Vagina (tissue), 2 donors: ENCODE measurements at regions not wholly inside any gene's neighbourhood (a gene's known extent, or its start where the extent isn't known, plus 50 kb on each side); places are given as distances from the start of the nearest gene placed in this dataset.

ENCODE experiments used
- DNase-seq, 2 donors: peaks; one replicate each; pipeline ENCODE4 v3.0.0-alpha.2; 2017; ENCODE audit errors: extremely low spot score in 2 of 2
- H3K27ac ChIP-seq: fragments of 200-600 bp; sonication (generic); one replicate; pipeline ENCODE4 v1.5.1; 2019
- H3K27me3 ChIP-seq: fragments of 200-600 bp; sonication (generic); one replicate; pipeline ENCODE4 v1.5.1; 2019
- H3K36me3 ChIP-seq, 2 donors: fragments of 200-600 bp; sonication (generic); one replicate each; pipeline ENCODE4 v1.5.1; 2017 to 2019
- H3K4me1 ChIP-seq: fragments of 200-600 bp; sonication (generic); one replicate; pipeline ENCODE4 v1.5.1; 2019
- H3K4me3 ChIP-seq, 2 donors: fragments of 200-600 bp; sonication (generic); 1 replicate in 1 of 2; 2 replicates in 1 of 2; pipeline ENCODE4 v1.5.1; 2016 to 2019
- H3K9me3 ChIP-seq: fragments of 200-600 bp; sonication (generic); one replicate; pipeline ENCODE4 v1.5.1; 2019
- POLR2A ChIP-seq, 2 donors: fragments of 450-650 bp; IDR thresholded peaks; one replicate each; pipeline ENCODE4 v1.6.1; 2017; ENCODE audit warnings: antibody characterized with exemption in 2 of 2, mild to moderate bottlenecking in 2 of 2, moderate library complexity in 2 of 2
- POLR2AphosphoS5 ChIP-seq, 2 donors: sonication (generic); formaldehyde crosslinking; IDR thresholded peaks; one replicate each; pipeline ENCODE4 v1.9.0; 2017; ENCODE audit warnings: antibody characterized with exemption in 2 of 2, mild to moderate bottlenecking in 2 of 2, low read depth in 1 of 2; ENCODE audit not compliant: insufficient read depth in 1 of 2
- intact Hi-C: fragments of 100-400 bp; cut with DNase I; formaldehyde crosslinking; loops from one replicate; pipeline ENCODE4 v1.15.1; 2023
- TF ChIP-seq, protein P1 (sequence below), 3 experiments: fragments of 450-650 bp in 2 of 3; fragments of 200-600 bp in 1 of 3; sonication (generic) in 1 of 3; IDR thresholded peaks; one replicate each; pipeline ENCODE4 v1.5.1; 2017 to 2019; ENCODE audit warnings: antibody characterized with exemption in 3 of 3, mild to moderate bottlenecking in 2 of 3, moderate library complexity in 2 of 3

DNA sequence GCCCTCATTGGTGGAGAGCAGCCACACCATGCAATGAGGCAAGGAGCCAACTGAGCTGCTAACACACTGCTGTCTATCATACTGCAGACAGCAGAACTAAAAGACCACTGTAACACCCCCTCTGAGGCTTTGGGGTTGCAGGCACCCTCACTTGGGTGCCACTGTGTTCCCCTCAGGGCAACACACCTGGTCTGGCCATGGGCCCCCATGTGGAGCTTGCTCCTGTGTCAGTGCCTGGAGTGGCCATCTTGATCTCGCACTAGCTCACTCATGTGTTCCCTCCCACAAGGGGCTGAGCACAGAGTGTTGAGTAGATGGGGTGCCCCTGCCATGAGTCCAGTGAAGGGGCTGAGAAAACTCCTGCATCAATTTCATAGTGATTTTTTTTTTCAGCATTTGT, 532.4 kb upstream of the FTMT start:
- no peak overlapping the region for H3K4me3 ChIP-seq
- no peaks in the 10 kb centered on the region for H3K4me1 ChIP-seq
- no peaks in the 10 kb centered on the region for H3K27me3 ChIP-seq
- no peaks in the 10 kb centered on the region for H3K9me3 ChIP-seq
- TF ChIP-seq, protein P1, sequence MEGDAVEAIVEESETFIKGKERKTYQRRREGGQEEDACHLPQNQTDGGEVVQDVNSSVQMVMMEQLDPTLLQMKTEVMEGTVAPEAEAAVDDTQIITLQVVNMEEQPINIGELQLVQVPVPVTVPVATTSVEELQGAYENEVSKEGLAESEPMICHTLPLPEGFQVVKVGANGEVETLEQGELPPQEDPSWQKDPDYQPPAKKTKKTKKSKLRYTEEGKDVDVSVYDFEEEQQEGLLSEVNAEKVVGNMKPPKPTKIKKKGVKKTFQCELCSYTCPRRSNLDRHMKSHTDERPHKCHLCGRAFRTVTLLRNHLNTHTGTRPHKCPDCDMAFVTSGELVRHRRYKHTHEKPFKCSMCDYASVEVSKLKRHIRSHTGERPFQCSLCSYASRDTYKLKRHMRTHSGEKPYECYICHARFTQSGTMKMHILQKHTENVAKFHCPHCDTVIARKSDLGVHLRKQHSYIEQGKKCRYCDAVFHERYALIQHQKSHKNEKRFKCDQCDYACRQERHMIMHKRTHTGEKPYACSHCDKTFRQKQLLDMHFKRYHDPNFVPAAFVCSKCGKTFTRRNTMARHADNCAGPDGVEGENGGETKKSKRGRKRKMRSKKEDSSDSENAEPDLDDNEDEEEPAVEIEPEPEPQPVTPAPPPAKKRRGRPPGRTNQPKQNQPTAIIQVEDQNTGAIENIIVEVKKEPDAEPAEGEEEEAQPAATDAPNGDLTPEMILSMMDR (IDR thresholded peaks at IDR 0.05), result no peak
- no peak for TF ChIP-seq POLR2A (IDR thresholded peaks at IDR 0.05)
- no peak for TF ChIP-seq POLR2AphosphoS5 (IDR thresholded peaks at IDR 0.05; ENCODE audit: insufficient read depth in 1 of 2, low read depth in 1 of 2)
- H3K27ac ChIP-seq, result no peak overlapping the region
- intact Hi-C loops, result no loop called here
- no peak for DNase-seq
- H3K36me3 ChIP-seq, result no peaks in the 10 kb centered on the region

DNA sequence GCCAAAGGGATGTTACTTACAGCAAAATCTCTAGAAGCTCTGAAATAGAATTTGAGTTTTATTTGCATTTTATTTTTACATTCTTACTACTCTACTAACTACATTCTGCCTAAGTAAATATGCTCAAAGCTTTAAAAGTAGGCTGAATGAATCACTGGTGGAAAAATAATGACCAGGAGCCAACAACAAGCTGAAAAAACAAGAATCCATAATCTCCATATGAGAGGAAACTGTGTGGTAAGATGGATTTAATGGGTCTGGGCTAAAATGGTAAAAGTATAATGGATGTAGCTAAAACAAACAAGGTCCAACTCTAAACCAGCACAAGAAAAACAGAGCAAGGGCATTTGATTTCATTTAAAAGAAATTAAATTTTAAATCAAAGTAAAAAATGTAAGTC, 525.8 kb upstream of the FTMT start:
- Histone ChIP-seq H3K36me3 (no peaks in the 10 kb centered on the region), H3K4me3 (no peak overlapping the region), H3K27ac (no peak overlapping the region), H3K9me3 (no peaks in the 10 kb centered on the region), H3K27me3 (no peaks in the 10 kb centered on the region), H3K4me1 (no peaks in the 10 kb centered on the region)
- DNase-seq, result no peak
- TF ChIP-seq POLR2A (IDR thresholded peaks at IDR 0.05), result no peak
- TF ChIP-seq, protein P1 (IDR thresholded peaks at IDR 0.05), result no peak
- TF ChIP-seq POLR2AphosphoS5 (IDR thresholded peaks at IDR 0.05; ENCODE audit: insufficient read depth in 1 of 2, low read depth in 1 of 2), result no peak
- intact Hi-C loops, result no loop called here

DNA sequence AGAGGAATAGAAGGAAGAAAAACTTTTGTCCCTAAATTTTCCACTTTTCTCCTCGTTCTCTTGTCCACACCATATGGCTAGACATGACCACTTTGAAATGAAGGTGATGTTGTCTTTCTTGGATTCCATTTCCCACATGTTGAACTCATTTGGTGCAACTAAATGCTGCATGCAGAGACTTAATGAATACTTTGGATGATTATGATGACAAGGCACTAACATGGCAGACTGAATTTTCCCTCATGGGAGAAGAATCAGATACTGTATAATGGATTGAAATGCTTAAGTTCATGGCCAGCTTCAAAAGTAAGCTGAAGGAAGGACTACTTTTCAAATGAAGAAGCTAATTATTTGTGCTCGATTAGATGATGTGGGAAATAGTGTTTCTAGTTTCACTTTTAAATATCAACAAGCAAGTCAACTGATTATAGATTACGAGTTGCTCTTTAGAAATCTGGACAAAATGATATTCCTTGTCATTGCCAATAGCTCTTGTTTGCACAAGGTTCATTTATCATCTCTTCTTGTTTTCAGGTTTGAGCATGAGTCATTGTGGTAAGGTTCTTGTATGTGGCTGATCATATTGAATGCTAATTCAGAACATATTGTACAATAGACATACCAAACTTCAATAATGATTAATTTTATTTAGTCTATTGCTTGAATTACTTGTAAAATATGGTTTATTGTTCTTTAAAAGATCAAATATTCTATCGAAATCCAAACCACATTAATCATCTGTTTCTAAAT, 501.3 kb upstream of the FTMT start:
- Histone ChIP-seq H3K4me3 (no peak overlapping the region), H3K9me3 (no peaks in the 10 kb centered on the region), H3K36me3 (no peaks in the 10 kb centered on the region), H3K27me3 (no peaks in the 10 kb centered on the region), H3K27ac (no peak overlapping the region), H3K4me1 (no peaks in the 10 kb centered on the region)
- TF ChIP-seq, protein P1 (IDR thresholded peaks at IDR 0.05), result no peak
- TF ChIP-seq POLR2A (IDR thresholded peaks at IDR 0.05) (no peak), POLR2AphosphoS5 (IDR thresholded peaks at IDR 0.05; ENCODE audit: insufficient read depth in 1 of 2, low read depth in 1 of 2) (no peak)
- intact Hi-C loops, result no loop called here
- DNase-seq, result no peak

DNA sequence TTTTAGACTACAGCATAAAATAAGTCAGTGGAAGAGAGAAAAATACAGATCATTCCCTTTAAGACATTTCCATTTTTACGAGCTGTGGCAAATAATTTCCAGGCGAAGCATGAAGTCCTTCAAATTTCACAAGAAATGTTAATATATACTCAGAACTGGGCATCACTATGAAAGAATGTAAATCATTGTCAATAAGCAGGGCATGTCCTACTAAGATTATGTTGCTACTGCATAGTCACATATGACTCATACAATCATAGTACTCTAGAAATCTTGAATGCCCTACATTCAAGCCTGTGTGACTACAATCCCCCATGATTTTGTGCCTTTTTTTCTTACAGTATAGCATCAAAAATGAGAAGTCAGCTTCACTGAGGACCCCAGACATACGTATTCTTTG, 485.2 kb upstream of the FTMT start:
- no peak overlapping the region for H3K27ac ChIP-seq
- TF ChIP-seq POLR2AphosphoS5 (IDR thresholded peaks at IDR 0.05; ENCODE audit: insufficient read depth in 1 of 2, low read depth in 1 of 2) (no peak), POLR2A (IDR thresholded peaks at IDR 0.05) (no peak)
- TF ChIP-seq, protein P1 (IDR thresholded peaks at IDR 0.05), result no peak
- no peaks in the 10 kb centered on the region for H3K27me3 ChIP-seq
- H3K4me3 ChIP-seq, result no peak overlapping the region
- intact Hi-C loops, result no loop called here
- DNase-seq, result no peak
- H3K36me3 ChIP-seq, result no peaks in the 10 kb centered on the region
- H3K9me3 ChIP-seq, result no peaks in the 10 kb centered on the region
- H3K4me1 ChIP-seq, result no peaks in the 10 kb centered on the region

DNA sequence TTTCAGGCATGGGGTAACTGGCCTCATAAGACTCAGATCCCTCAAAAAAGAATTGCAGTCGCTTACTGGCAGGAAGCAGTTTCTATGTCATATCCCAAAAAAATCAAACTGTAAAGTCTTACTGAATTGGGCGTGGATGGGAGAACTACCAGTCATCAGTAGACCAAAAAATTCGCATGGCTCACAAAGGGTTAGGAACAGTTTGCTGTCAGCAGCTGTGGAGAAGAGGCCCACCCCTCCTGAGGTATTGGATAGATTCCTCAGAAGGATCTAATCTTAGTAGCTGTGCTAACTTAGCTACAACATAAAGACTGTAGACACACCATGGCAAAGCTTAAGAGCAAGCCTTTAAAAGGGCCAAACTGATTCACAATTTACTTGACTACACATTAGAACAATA, 478.3 kb upstream of the FTMT start:
- Histone ChIP-seq H3K4me1 (no peaks in the 10 kb centered on the region), H3K27ac (no peak overlapping the region), H3K36me3 (no peaks in the 10 kb centered on the region), H3K9me3 (no peaks in the 10 kb centered on the region), H3K27me3 (no peaks in the 10 kb centered on the region), H3K4me3 (no peak overlapping the region)
- intact Hi-C loops, result no loop called here
- no peak for TF ChIP-seq POLR2AphosphoS5 (IDR thresholded peaks at IDR 0.05; ENCODE audit: insufficient read depth in 1 of 2, low read depth in 1 of 2)
- no peak for TF ChIP-seq POLR2A (IDR thresholded peaks at IDR 0.05)
- TF ChIP-seq, protein P1 (IDR thresholded peaks at IDR 0.05), result no peak
- no peak for DNase-seq
